WERI-Rb-1 (cell line): ENCODE measurements at regions not wholly inside any gene's neighbourhood (a gene's known extent, or its start where the extent isn't known, plus 50 kb on each side); places are given as distances from the start of the nearest gene placed in this dataset.

ENCODE experiments used
- DNase-seq: peaks from one replicate; pipeline ENCODE4 v3.0.0-alpha.2; 2020
- H3K27ac ChIP-seq: fragments of 250-450 bp; sonication (Bioruptor Pico); 2 replicates; pipeline ENCODE4 v1.5.1; 2020; ENCODE audit warnings: mild to moderate bottlenecking, moderate library complexity
- H3K27me3 ChIP-seq: fragments of 250-450 bp; sonication (Bioruptor Pico); 2 replicates; pipeline ENCODE4 v1.5.1; 2021; ENCODE audit warnings: mild to moderate bottlenecking, low read depth, moderate library complexity; ENCODE audit not compliant: insufficient read depth, severe bottlenecking
- H3K36me3 ChIP-seq: fragments of 250-450 bp; sonication (Bioruptor Pico); 2 replicates; pipeline ENCODE4 v1.5.1; 2020; ENCODE audit warnings: mild to moderate bottlenecking, moderate library complexity
- H3K4me3 ChIP-seq: 2 replicates; pipeline ENCODE4 v1.5.1; 2011; ENCODE audit warnings: low read depth, mild to moderate bottlenecking, control low read depth, low read length
- H3K9me3 ChIP-seq: fragments of 250-450 bp; sonication (Bioruptor Pico); 2 replicates; pipeline ENCODE4 v1.5.1; 2021; ENCODE audit warnings: mild to moderate bottlenecking, moderate library complexity; ENCODE audit not compliant: severe bottlenecking
- CTCF ChIP-seq: IDR thresholded peaks from 2 replicates; pipeline ENCODE4 v1.5.1; 2011; ENCODE audit warnings: low read depth, mild to moderate bottlenecking, control low read depth, inconsistent platforms, low read length

GRCh38 chr15:79168922-79169456 is 78.4 kb upstream of the RASGRF1 start:
- no peaks in the 10 kb centered on the region for H3K36me3 ChIP-seq
- no peaks in the 10 kb centered on the region for H3K27me3 ChIP-seq
- H3K4me3 ChIP-seq: no peak overlapping the region
- H3K9me3 ChIP-seq: no peaks in the 10 kb centered on the region
- no peak overlapping the region for H3K27ac ChIP-seq
- TF ChIP-seq CTCF: no peak
- no peak for DNase-seq

GRCh38 chr15:79167776-79168175 is 77.2 kb upstream of the RASGRF1 start:
- Histone ChIP-seq H3K27me3 (no peaks in the 10 kb centered on the region), H3K4me3 (no peak overlapping the region), H3K27ac (no peak overlapping the region), H3K9me3 (no peaks in the 10 kb centered on the region), H3K36me3 (no peaks in the 10 kb centered on the region)
- DNase-seq: no peak
- no peak for TF ChIP-seq CTCF

GRCh38 chr15:79166311-79166955 is 75.9 kb upstream of the RASGRF1 start:
- no peaks in the 10 kb centered on the region for H3K9me3 ChIP-seq
- no peak overlapping the region for H3K4me3 ChIP-seq
- DNase-seq: no peak
- no peaks in the 10 kb centered on the region for H3K36me3 ChIP-seq
- H3K27me3 ChIP-seq: no peaks in the 10 kb centered on the region
- H3K27ac ChIP-seq: no peak overlapping the region
- no peak for TF ChIP-seq CTCF

GRCh38 chr15:79164465-79164864 is 73.9 kb upstream of the RASGRF1 start:
- Histone ChIP-seq H3K27me3 (no peaks in the 10 kb centered on the region), H3K27ac (no peak overlapping the region), H3K36me3 (no peaks in the 10 kb centered on the region), H3K4me3 (no peak overlapping the region), H3K9me3 (no peaks in the 10 kb centered on the region)
- no peak for DNase-seq
- no peak for TF ChIP-seq CTCF

GRCh38 chr15:79164043-79164442 is 73.5 kb upstream of the RASGRF1 start:
- Histone ChIP-seq H3K36me3 (no peaks in the 10 kb centered on the region), H3K9me3 (no peaks in the 10 kb centered on the region), H3K27me3 (no peaks in the 10 kb centered on the region), H3K4me3 (no peak overlapping the region), H3K27ac (no peak overlapping the region)
- no peak for TF ChIP-seq CTCF
- no peak for DNase-seq

GRCh38 chr15:79163395-79163794 is 72.8 kb upstream of the RASGRF1 start:
- Histone ChIP-seq H3K36me3 (no peaks in the 10 kb centered on the region), H3K27ac (no peak overlapping the region), H3K4me3 (no peak overlapping the region), H3K9me3 (no peaks in the 10 kb centered on the region), H3K27me3 (no peaks in the 10 kb centered on the region)
- no peak for TF ChIP-seq CTCF
- no peak for DNase-seq
